ENCODE measurements at regions not wholly inside any gene's neighbourhood (a gene's known extent, or its start where the extent isn't known, plus 50 kb on each side); places are given as distances from the start of the nearest gene placed in this dataset.

DNA sequence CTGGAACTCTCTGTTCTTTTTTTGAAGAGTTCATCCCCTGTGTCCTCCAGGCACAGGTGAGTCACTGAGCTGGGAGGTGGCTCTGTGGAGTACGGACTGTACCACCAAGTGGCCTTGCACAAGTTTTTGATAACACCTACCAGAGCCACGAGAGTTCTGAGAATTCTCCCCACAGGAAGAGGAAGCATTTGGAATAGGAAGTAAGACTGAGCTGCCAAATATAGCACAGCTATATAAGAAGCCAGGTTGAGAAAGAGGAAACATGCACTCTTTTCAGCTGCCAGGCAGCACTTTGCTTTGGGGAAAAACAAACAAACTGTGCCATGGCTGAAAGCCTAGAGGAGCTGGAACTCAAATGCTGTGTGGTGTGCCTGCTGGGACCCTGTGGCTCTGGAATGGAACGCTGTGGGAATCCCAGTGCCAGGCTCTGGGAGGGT, 70.8 kb upstream of the RIPOR2 start:
- ATAC-seq (peak; percentile 84), DNase-seq (peak in 1 of 2 donors; percentile 51)
- Mint-ChIP-seq H3K27ac (peak overlapping the region; percentile 77 to 78), H3K4me3 (peak overlapping the region; percentile 68 to 70), H3K27me3 (no peaks in the 10 kb centered on the region), H3K4me1 (peaks cover 74% of the 10 kb centered on the region), H3K9me3 (no peaks in the 10 kb centered on the region)

DNA sequence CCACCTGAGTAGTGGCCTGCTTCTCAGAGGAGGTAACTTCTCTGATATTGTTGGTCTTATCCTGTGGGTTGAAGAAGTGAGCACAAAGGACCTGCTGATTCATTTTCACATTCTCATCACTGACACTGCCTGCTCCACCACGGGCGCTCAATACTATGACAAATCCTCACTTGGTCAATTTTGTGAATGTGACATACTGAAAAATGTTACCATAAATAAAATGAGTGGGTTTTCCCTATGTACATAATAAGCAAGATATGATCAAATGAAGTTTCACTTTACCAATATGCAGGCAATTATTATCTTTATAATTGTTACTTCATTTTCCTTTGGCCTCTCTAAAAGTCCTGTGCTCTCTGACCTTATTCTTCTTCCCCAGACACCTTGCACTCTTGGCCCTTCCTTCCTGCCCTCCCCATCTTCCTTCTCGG, 71.5 kb upstream of the RIPOR2 start:
- peak; percentile 36 to 73 for DNase-seq
- Mint-ChIP-seq H3K4me3 (peak overlapping the region; percentile 68 to 70), H3K27ac (peak overlapping the region; percentile 78 to 90), H3K9me3 (no peaks in the 10 kb centered on the region), H3K27me3 (no peaks in the 10 kb centered on the region), H3K4me1 (peaks cover 80% of the 10 kb centered on the region)
- ATAC-seq, result peak; percentile 95

DNA sequence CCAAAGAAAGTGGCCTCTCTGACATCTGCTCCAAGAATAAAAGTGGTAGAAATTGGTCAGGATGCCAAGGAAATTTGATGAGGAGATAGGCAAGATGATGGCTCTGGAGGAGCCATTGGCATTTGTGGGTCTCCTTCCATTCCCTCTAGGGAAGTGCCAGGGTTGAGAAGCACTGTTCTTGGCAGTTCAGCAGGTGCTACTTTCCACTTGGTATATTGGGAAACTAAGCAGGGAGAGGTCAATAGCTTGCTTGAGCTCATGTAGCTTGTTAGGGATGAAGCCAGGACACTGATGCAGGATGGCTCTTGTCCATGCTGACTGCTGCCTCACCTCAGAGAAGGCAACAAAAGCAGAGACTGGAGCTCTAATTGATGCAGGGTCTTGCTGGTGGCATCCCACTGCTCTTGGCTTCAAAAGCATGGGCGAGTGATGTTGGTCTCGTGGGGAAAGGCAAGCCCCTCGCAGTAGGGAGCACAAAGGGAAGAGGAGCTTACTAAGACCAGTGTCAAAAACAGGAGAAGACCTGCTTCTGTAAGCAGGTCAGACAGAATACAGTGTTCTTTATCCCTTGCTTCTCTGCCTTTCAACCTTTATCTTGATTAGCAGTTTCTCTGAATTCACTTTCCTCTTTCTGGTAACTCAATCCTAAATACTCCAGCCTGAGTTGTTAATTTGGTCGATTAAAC, 73.1 kb upstream of the RIPOR2 start:
- Mint-ChIP-seq H3K4me3 (peak overlapping the region; percentile 59 to 60), H3K27ac (peak overlapping the region in 1 of 2 donors; percentile 61), H3K4me1 (peaks cover 89% of the 10 kb centered on the region), H3K9me3 (no peaks in the 10 kb centered on the region), H3K27me3 (no peaks in the 10 kb centered on the region)
- ATAC-seq (no peak), DNase-seq (no peak)

DNA sequence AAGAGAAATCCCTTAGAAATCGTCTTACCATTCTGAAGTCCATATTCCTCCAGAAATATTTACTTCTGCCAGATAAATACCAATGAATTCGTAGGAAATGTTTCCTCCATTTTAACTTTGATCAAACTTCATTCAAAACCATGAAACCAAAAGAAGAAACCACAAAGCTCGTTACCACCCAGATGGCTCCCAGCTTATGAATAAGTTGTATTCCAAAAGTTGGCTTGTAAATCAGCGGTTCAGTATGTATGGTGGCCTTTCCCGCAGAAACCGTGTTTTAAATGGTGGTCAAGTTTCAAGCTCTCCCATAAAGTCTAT, 73.6 kb upstream of the RIPOR2 start:
- H3K27ac Mint-ChIP-seq, result peak overlapping the region in 1 of 2 donors; percentile 61
- H3K4me1 Mint-ChIP-seq, result peaks cover 85% of the 10 kb centered on the region
- H3K4me3 Mint-ChIP-seq, result peak overlapping the region; percentile 59 to 60
- H3K9me3 Mint-ChIP-seq, result no peaks in the 10 kb centered on the region
- no peak for DNase-seq
- ATAC-seq, result no peak
- no peaks in the 10 kb centered on the region for H3K27me3 Mint-ChIP-seq

DNA sequence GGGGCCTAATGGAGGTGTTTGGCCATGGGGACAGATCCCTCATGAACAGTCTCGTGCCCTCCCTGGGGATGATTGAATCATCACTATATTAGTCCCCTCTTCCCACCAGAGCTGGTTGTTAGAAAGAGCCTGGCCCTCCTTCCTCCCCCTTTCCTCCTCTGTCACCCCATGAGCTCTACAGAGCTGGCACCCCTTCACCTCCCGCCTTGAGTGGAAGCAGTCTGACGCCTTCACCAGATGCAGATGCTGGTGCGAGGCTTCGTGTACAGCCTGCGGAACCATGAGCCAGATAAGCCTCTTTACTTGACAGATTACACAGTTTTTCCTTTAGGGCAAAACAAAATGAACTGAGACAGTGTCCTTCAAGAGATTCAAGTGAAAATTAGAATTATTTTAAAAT, 74.4 kb upstream of the RIPOR2 start:
- DNase-seq (no peak), ATAC-seq (no peak)
- Mint-ChIP-seq H3K4me1 (peaks cover 85% of the 10 kb centered on the region), H3K4me3 (peak overlapping the region; percentile 32), H3K27me3 (no peaks in the 10 kb centered on the region), H3K9me3 (no peaks in the 10 kb centered on the region), H3K27ac (no peak overlapping the region)

DNA sequence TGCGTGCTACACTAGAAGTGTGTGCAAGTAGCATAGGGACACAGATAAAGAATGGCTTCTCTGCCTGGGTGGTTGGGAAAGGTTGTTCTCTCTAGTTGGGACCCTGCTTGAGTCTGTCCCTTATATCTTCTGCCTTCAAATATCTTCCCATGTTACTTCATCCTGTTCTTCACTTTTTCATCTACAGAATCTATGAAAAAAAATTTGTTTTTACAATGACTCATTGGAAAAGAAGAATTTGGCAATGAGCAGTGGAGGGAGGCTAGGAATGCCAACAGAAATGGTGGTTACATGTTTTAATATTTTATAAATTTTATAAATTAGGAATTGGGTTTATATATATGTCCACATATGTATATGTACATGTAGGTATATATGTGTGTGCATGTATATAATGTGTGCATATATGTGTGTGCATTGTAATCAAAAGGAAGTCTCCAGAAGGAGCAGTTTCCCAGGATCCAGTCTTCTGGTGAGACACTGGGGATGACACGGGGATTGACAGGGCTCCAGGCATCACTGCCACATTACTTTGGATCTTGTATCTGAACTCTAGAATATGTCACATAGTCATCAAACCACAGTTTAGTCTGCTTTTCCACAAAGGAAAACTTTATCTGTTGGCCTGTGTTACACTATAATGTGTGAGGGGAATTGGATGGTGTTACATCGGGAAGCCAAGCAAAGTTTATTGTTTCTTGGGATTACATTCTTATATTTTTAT, 75.3 kb upstream of the RIPOR2 start:
- DNase-seq (no peak), ATAC-seq (no peak)
- no peaks in the 10 kb centered on the region for H3K9me3 Mint-ChIP-seq
- H3K27ac Mint-ChIP-seq, result no peak overlapping the region
- no peaks in the 10 kb centered on the region for H3K27me3 Mint-ChIP-seq
- H3K4me3 Mint-ChIP-seq, result no peak overlapping the region
- peaks cover 85% of the 10 kb centered on the region for H3K4me1 Mint-ChIP-seq

DNA sequence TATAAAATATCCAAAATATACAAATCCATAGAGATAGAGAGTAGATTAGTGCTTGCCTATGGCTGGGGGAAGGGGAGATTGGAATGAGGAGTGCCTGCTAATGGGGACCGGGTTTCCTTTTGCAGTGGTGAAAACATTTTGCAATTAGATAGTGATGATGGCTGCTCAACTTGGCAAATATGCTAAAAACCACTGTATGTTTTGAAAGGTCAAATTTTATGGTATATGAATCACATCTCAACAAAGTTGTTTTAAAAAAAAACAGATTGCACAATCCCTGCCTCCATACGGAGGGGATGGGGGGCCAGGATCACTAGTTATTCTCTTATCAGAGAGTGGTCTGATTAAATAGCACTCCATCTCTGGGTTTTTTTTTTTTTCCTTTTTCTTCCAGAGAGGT, 76.9 kb upstream of the RIPOR2 start:
- peaks cover 85% of the 10 kb centered on the region for H3K4me1 Mint-ChIP-seq

DNA sequence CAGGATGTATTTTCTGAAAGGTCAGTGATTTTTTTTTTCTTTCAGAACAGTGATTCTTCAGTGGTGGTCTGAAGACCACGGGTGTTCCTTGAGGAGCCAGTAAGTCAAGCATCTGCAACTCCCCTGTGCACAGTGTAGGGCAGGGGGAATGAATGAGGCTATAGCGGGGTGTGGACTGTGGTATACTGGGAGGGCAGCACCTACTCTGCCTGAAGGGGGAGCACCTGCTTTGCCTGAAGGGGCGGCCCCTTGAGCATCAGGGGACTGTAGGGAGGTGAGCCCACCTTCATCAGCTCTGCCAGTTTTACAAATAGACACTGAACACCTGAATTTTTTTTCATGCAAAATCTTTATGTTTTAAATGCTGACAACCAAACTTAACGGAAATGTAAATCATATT, 77.5 kb upstream of the RIPOR2 start:
- DNase-seq (no peak), ATAC-seq (peak; percentile 47)
- Mint-ChIP-seq H3K9me3 (no peaks in the 10 kb centered on the region), H3K4me1 (peaks cover 82% of the 10 kb centered on the region), H3K27ac (no peak overlapping the region), H3K4me3 (no peak overlapping the region), H3K27me3 (no peaks in the 10 kb centered on the region)

More for the DNA sequence above, 76.9 kb upstream of the RIPOR2 start:
- Mint-ChIP-seq H3K9me3 (no peaks in the 10 kb centered on the region), H3K27ac (no peak overlapping the region), H3K4me3 (no peak overlapping the region), H3K27me3 (no peaks in the 10 kb centered on the region)
- ATAC-seq (no peak), DNase-seq (no peak)

DNA sequence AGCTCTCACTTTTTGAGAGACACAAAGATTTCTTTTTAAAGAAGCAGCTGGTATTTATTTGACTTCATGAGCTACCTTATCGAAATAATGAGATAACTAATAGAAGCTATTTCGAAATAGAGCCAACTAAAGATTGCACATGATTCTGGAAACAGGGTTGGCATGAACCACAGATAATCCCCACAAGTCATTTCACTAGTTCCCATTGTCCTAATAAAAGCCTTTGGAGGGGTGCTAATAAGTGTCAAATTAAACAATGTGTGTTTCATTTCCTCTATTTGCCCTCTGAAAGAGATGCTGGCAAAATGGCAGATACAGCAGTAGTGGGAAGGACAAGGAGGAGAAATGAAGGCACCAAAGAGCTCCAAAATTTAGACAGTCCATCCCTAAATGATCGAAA, 78.6 kb upstream of the RIPOR2 start:
- peaks cover 71% of the 10 kb centered on the region for H3K4me1 Mint-ChIP-seq
- H3K27me3 Mint-ChIP-seq, result no peaks in the 10 kb centered on the region
- no peaks in the 10 kb centered on the region for H3K9me3 Mint-ChIP-seq
- DNase-seq (no peak), ATAC-seq (no peak)
- no peak overlapping the region for H3K4me3 Mint-ChIP-seq
- H3K27ac Mint-ChIP-seq, result no peak overlapping the region

DNA sequence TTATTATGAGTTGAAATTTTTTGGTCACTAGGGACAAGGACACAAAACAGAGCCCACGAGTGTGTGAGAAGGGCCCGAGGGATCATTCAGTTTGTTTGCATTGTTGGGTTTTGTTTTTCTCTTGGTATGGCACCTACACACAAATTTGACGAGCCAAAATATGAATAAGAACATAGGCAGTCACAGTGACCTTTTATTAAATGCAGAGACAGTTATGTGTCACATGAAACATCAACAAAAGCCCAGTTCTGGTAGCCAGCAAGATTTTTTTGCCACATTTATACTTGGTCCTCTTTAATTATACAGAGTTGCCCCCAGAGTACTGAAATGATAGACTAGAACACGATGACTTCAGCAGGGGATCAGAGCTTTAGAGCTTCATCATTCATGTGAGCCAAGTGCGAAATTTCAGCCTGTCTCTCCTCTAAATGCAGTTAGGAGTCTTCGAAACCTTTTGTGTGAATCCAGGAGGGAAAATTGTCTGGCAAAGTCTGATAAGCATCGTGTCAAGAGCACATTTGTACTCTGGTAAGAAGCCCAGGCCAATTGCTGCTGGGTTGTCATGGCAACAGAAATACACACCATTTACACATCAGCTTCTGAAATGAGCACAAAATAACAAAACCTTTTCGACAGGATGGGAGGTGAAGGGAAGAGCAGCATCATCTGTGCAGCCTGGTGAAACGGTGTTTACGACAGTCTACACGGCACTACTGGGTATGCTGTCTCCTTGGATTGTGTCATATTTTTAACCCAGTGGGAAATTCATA, 79.2 kb upstream of the RIPOR2 start:
- H3K4me3 Mint-ChIP-seq, result peak overlapping the region; percentile 51 to 52
- peaks cover 64% of the 10 kb centered on the region for H3K4me1 Mint-ChIP-seq
- DNase-seq (peak in 1 of 2 donors; percentile 48), ATAC-seq (peak; percentile 85)
- peak overlapping the region; percentile 87 to 88 for H3K27ac Mint-ChIP-seq
- no peaks in the 10 kb centered on the region for H3K9me3 Mint-ChIP-seq
- no peaks in the 10 kb centered on the region for H3K27me3 Mint-ChIP-seq

DNA sequence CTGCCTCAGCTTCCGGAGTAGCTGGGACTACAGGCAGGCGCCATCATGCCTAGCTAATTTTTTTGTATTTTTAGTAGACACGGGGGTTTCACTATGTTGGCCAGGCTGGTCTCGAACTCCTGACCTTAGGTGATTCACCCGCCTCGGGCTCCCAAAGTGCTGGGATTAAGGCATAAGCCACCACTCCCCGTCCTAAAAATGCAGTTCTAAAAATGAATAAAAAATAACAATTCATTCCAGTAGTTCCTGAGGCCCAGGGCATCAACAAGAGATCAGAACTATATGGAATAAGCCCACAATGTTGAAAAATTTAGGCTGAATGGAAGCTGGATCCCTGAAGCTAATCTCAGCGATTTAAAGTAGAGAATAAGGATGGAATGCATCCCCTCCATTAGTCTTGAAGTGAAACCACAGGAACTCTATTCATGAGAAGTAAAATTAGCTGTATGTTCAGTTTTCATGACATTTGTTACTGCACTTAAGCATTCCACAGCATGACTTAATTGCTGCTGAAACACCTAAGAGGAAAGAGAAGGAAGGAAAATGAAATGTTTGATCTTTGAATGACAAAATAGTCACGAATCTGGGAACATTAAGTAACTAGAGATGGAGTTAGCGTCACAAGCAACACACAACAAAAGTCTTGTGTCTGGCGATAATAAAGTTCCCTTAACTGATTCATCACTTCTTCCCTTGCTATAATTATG, 80.4 kb upstream of the RIPOR2 start:
- DNase-seq, result no peak
- no peak for ATAC-seq
- no peaks in the 10 kb centered on the region for H3K27me3 Mint-ChIP-seq
- H3K9me3 Mint-ChIP-seq, result no peaks in the 10 kb centered on the region
- peaks cover 59% of the 10 kb centered on the region for H3K4me1 Mint-ChIP-seq
- H3K4me3 Mint-ChIP-seq, result no peak overlapping the region
- no peak overlapping the region for H3K27ac Mint-ChIP-seq

DNA sequence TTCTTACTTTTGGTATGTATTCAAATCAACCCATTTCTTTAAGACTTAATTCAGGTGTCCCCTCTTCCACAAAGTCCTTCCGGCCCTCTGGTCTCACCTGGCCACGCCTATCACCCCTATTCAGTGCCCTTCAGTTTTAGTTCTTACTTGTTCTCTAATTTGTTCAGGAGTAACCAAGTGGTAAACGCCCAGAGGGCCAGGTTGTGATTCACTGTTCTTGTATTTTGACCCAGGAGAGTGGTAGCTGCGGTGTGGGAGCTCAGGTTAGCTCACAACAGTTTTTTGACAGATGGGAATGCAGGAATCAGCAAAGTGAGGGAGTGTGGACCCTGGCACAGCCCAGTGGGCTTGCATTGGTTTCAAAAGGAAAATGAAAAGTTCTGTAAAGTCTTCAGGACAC, 81.7 kb upstream of the RIPOR2 start:
- H3K27me3 Mint-ChIP-seq, result no peaks in the 10 kb centered on the region
- H3K9me3 Mint-ChIP-seq, result no peaks in the 10 kb centered on the region
- H3K4me1 Mint-ChIP-seq, result peaks cover 56% of the 10 kb centered on the region
- H3K27ac Mint-ChIP-seq, result peak overlapping the region in 1 of 2 donors; percentile 35
- H3K4me3 Mint-ChIP-seq, result peak overlapping the region; percentile 4 to 17
- ATAC-seq (no peak), DNase-seq (no peak)

DNA sequence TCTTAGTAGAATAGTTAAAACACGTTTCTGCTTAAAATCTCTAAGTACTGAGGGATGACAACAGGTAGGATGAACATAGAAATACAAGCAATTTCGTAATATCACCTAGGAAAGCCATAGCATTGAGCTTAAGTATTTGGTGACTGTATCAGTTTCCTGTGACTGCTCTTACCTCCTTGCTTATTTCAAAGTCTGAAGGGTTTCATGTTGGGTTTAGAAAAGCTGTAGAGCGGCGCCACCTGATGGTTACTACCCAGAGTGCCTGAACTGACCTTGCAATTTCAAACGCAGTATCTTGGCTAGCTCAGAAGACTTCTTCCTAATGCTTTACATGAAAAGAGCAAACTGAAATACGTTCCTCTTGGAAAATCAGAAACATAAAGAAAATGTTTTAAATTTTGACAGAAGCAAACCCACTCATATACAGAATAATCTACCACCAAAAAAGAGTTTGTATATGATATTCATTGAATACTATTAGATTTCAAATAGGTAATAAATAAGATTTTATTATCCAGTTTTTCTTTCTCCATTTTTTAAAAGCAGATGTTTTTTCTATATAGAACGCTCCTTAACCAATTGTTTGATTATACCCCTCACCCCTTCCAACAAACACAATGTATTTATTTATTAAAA, 82.3 kb upstream of the RIPOR2 start:
- Mint-ChIP-seq H3K27ac (no peak overlapping the region), H3K4me3 (peak overlapping the region in 1 of 2 donors; percentile 9), H3K4me1 (peaks cover 54% of the 10 kb centered on the region), H3K27me3 (no peaks in the 10 kb centered on the region), H3K9me3 (no peaks in the 10 kb centered on the region)
- DNase-seq, result peak; percentile 66 to 77
- peak; percentile 88 for ATAC-seq

DNA sequence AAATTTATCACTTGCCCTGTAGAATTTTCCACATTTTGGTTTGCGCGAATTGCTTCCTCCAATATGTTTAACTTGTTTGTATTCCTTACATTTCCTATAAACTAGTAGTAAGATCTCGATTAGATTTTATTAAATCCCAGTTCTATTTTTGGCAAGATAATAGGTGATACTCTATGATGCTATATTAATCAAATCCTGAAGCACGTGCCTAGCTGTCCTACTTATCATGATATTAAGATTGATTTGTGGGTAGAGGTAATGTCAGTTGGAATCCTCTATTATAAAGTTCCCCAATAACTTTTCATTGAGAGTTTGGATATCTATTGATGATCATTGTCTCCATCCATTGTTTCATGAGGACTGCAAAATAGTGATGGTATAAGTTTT, 82.8 kb upstream of the RIPOR2 start:
- no peaks in the 10 kb centered on the region for H3K9me3 Mint-ChIP-seq
- ATAC-seq (no peak), DNase-seq (no peak)
- peaks cover 49% of the 10 kb centered on the region for H3K4me1 Mint-ChIP-seq
- H3K27ac Mint-ChIP-seq, result no peak overlapping the region
- H3K27me3 Mint-ChIP-seq, result no peaks in the 10 kb centered on the region
- no peak overlapping the region for H3K4me3 Mint-ChIP-seq

DNA sequence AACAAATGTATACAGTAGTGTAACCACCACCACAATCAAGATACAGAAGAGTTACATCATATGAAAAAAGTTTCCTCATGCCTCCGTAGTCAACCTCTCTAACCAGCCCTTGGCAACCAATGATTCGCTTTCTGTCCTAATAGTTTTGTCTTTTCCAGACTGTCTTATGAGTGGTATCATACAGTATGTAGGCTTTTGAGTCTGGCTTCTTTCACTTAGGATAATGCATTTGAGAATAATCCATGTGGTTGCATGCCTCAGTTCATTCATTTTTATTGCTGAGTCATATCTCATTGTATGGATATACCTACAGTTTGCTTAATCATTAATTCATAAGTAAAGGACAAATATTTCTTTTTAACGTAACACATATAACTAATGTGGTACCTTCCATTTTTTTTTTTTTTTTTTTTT, 86.4 kb upstream of the RIPOR2 start:
- Mint-ChIP-seq H3K9me3 (no peaks in the 10 kb centered on the region), H3K27ac (no peak overlapping the region), H3K4me1 (peaks cover 43% of the 10 kb centered on the region), H3K4me3 (no peak overlapping the region), H3K27me3 (no peaks in the 10 kb centered on the region)
- peak; percentile 44 for ATAC-seq
- no peak for DNase-seq
